Tibial nerve (tissue), 4 donors: ENCODE measurements at regions not wholly inside any gene's neighbourhood (a gene's known extent, or its start where the extent isn't known, plus 50 kb on each side); places are given as distances from the start of the nearest gene placed in this dataset.

Experiments used
- DNase-seq, 2 donors: peaks; one replicate each; pipeline ENCODE4 v3.0.0-alpha.2; 2019; ENCODE audit warnings: low spot score in 2 of 2
- H3K27ac ChIP-seq, 4 donors: fragments of 200-600 bp; sonication (generic) in 3 of 4; one replicate each; pipeline ENCODE4 v1.5.1; 2017 to 2019; ENCODE audit warnings: mild to moderate bottlenecking in 1 of 4
- H3K27me3 ChIP-seq, 2 donors: fragments of 200-600 bp; sonication (generic) in 1 of 2; one replicate each; pipeline versions ENCODE4 v1.5.1 to v1.6.0; 2017 to 2019
- H3K36me3 ChIP-seq, 3 donors: fragments of 200-600 bp; sonication (generic); one replicate each; pipeline ENCODE4 v1.5.1; 2018 to 2019
- H3K4me1 ChIP-seq, 4 donors: fragments of 200-600 bp; sonication (generic) in 3 of 4; one replicate each; pipeline ENCODE4 v1.5.1; 2017 to 2019
- H3K4me3 ChIP-seq, 4 donors: fragments of 200-600 bp; sonication (generic) in 3 of 4; one replicate each; pipeline ENCODE4 v1.5.1; 2017 to 2019; ENCODE audit warnings: mild to moderate bottlenecking in 1 of 4, moderate library complexity in 1 of 4
- H3K9me3 ChIP-seq, 4 donors: fragments of 200-600 bp; sonication (generic) in 3 of 4; one replicate each; pipeline ENCODE4 v1.5.1; 2017 to 2019
- CTCF ChIP-seq, 5 experiments: fragments of 200-600 bp in 3 of 5; fragments of 450-650 bp in 2 of 5; sonication (generic) in 3 of 5; IDR thresholded peaks; one replicate each; pipeline ENCODE4 v1.5.1; 2016 to 2019; ENCODE audit warnings: antibody characterized with exemption in 5 of 5, mild to moderate bottlenecking in 3 of 5, moderate library complexity in 2 of 5
- EP300 ChIP-seq, 2 donors: sonication (generic); formaldehyde crosslinking; IDR thresholded peaks; one replicate each; pipeline ENCODE4 v1.6.1; 2017; ENCODE audit warnings: antibody characterized with exemption in 2 of 2, mild to moderate bottlenecking in 1 of 2
- POLR2A ChIP-seq, 2 donors: fragments of 450-650 bp; IDR thresholded peaks; one replicate each; pipeline ENCODE4 v1.6.1; 2017; ENCODE audit warnings: antibody characterized with exemption in 2 of 2, mild to moderate bottlenecking in 2 of 2, moderate library complexity in 2 of 2
- WGBS, 2 donors: methylation state at CpG; one replicate each; pipeline ENCODE4 v1.1.5; 2018; 5-methylcytosine and 5-hydroxymethylcytosine counted together

- H3K27ac ChIP-seq: no peak overlapping the region
- H3K4me3 ChIP-seq: no peak overlapping the region
- 76 to 81% methylated on average over 1 of the region's 1 CpG for WGBS, 2 donors
These were observed 55.8 kb downstream of the KCNE4 start for GRCh38 chr2:223107825-223108224.

GRCh38 chr2:223108351-223109050, 56.5 kb downstream of the KCNE4 start:
- WGBS, 2 donors: 50% methylated on average over 5 of the region's 5 CpGs
- TF ChIP-seq POLR2A (IDR thresholded peaks at IDR 0.05): no peak
- Histone ChIP-seq H3K36me3 (no peaks in the 10 kb centered on the region), H3K4me3 (no peak overlapping the region), H3K27ac (no peak overlapping the region), H3K4me1 (no peaks in the 10 kb centered on the region), H3K27me3 (no peaks in the 10 kb centered on the region), H3K9me3 (no peaks in the 10 kb centered on the region)
- DNase-seq: no peak

More at GRCh38 chr2:223107825-223108224, 55.8 kb downstream of the KCNE4 start:
- H3K4me1 ChIP-seq: no peaks in the 10 kb centered on the region
- no peaks in the 10 kb centered on the region for H3K9me3 ChIP-seq
- TF ChIP-seq POLR2A (IDR thresholded peaks at IDR 0.05) (no peak), CTCF (IDR thresholded peaks at IDR 0.05) (no peak), EP300 (IDR thresholded peaks at IDR 0.05) (no peak)
- no peak for DNase-seq
- no peaks in the 10 kb centered on the region for H3K36me3 ChIP-seq
- H3K27me3 ChIP-seq: no peaks in the 10 kb centered on the region

GRCh38 chr2:223109341-223109740, 57.4 kb downstream of the KCNE4 start:
- H3K4me1 ChIP-seq: no peaks in the 10 kb centered on the region
- H3K27ac ChIP-seq: no peak overlapping the region
- H3K36me3 ChIP-seq: no peaks in the 10 kb centered on the region
- no peaks in the 10 kb centered on the region for H3K9me3 ChIP-seq
- no peak for DNase-seq
- no peaks in the 10 kb centered on the region for H3K27me3 ChIP-seq
- no peak overlapping the region for H3K4me3 ChIP-seq
- 44 to 48% methylated on average over 3 of the region's 3 CpGs for WGBS, 2 donors
- TF ChIP-seq CTCF (IDR thresholded peaks at IDR 0.05): no peak
- no peak for TF ChIP-seq POLR2A (IDR thresholded peaks at IDR 0.05)
- TF ChIP-seq EP300 (IDR thresholded peaks at IDR 0.05): no peak

GRCh38 chr2:223113161-223113560, 61.2 kb downstream of the KCNE4 start:
- Histone ChIP-seq H3K4me1 (no peaks in the 10 kb centered on the region), H3K27ac (no peak overlapping the region), H3K27me3 (no peaks in the 10 kb centered on the region), H3K9me3 (no peaks in the 10 kb centered on the region), H3K4me3 (no peak overlapping the region), H3K36me3 (no peaks in the 10 kb centered on the region)
- TF ChIP-seq CTCF (IDR thresholded peaks at IDR 0.05): no peak
- TF ChIP-seq POLR2A (IDR thresholded peaks at IDR 0.05): no peak
- no peak for TF ChIP-seq EP300 (IDR thresholded peaks at IDR 0.05)
- DNase-seq: no peak

GRCh38 chr2:223114170-223114569, 62.2 kb downstream of the KCNE4 start:
- H3K4me1 ChIP-seq: no peaks in the 10 kb centered on the region
- H3K27me3 ChIP-seq: no peaks in the 10 kb centered on the region
- H3K4me3 ChIP-seq: no peak overlapping the region
- H3K36me3 ChIP-seq: no peaks in the 10 kb centered on the region
- H3K27ac ChIP-seq: no peak overlapping the region
- no peak for DNase-seq
- WGBS, 2 donors: 73 to 76% methylated on average over 3 of the region's 3 CpGs
- TF ChIP-seq CTCF (IDR thresholded peaks at IDR 0.05): no peak
- TF ChIP-seq EP300 (IDR thresholded peaks at IDR 0.05): no peak
- TF ChIP-seq POLR2A (IDR thresholded peaks at IDR 0.05): no peak
- no peaks in the 10 kb centered on the region for H3K9me3 ChIP-seq

GRCh38 chr2:223114917-223115316, 62.9 kb downstream of the KCNE4 start:
- DNase-seq: no peak
- TF ChIP-seq POLR2A (IDR thresholded peaks at IDR 0.05): no peak
- no peak for TF ChIP-seq CTCF (IDR thresholded peaks at IDR 0.05)
- no peak for TF ChIP-seq EP300 (IDR thresholded peaks at IDR 0.05)
- no peak overlapping the region for H3K27ac ChIP-seq
- H3K4me3 ChIP-seq: no peak overlapping the region
- H3K36me3 ChIP-seq: no peaks in the 10 kb centered on the region
- no peaks in the 10 kb centered on the region for H3K9me3 ChIP-seq
- no peaks in the 10 kb centered on the region for H3K4me1 ChIP-seq
- no peaks in the 10 kb centered on the region for H3K27me3 ChIP-seq
- WGBS, 2 donors: 95 to 98% methylated on average over 3 of the region's 3 CpGs
